GM10266 (cell line): ENCODE measurements at regions not wholly inside any gene's neighbourhood (a gene's known extent, or its start where the extent isn't known, plus 50 kb on each side); places are given as distances from the start of the nearest gene placed in this dataset.

ENCODE experiments used
- DNase-seq: peaks from one replicate; pipeline ENCODE4 v3.0.0; 2012; ENCODE audit errors: extremely low spot score
- CTCF ChIP-seq: IDR thresholded peaks from 2 replicates; pipeline ENCODE4 v1.5.1; 2012; ENCODE audit warnings: mild to moderate bottlenecking, low read depth; ENCODE audit not compliant: control insufficient read depth, insufficient read depth; ENCODE audit errors: missing control alignments

GRCh38 chr5:21067724-21068123 lies 1079.7 kb upstream of the CDH18 start:
- DNase-seq, result no peak

GRCh38 chr5:21063146-21063545 lies 1075.1 kb upstream of the CDH18 start:
- TF ChIP-seq CTCF, result no peak
- no peak for DNase-seq

More at GRCh38 chr5:21067724-21068123, 1079.7 kb upstream of the CDH18 start:
- TF ChIP-seq CTCF, result no peak

GRCh38 chr5:21058289-21058688 lies 1070.3 kb upstream of the CDH18 start:
- DNase-seq, result no peak
- no peak for TF ChIP-seq CTCF

GRCh38 chr5:21051945-21052344 lies 1063.9 kb upstream of the CDH18 start:
- TF ChIP-seq CTCF, result no peak

GRCh38 chr5:21049901-21050300 lies 1061.9 kb upstream of the CDH18 start:
- no peak for TF ChIP-seq CTCF
- no peak for DNase-seq

More at GRCh38 chr5:21051945-21052344, 1063.9 kb upstream of the CDH18 start:
- no peak for DNase-seq

- TF ChIP-seq CTCF, result no peak
- DNase-seq, result no peak
Measured at GRCh38 chr5:21030981-21031380, 1043.0 kb upstream of the CDH18 start.

GRCh38 chr5:21024966-21025365 lies 1037.0 kb upstream of the CDH18 start:
- TF ChIP-seq CTCF, result no peak
- DNase-seq, result no peak
